Osteoblast (primary cell): ENCODE measurements at regions not wholly inside any gene's neighbourhood (a gene's known extent, or its start where the extent isn't known, plus 50 kb on each side); places are given as distances from the start of the nearest gene placed in this dataset.

ENCODE experiments used
- DNase-seq: peaks from one replicate; pipeline ENCODE4 v3.0.0; 2011; ENCODE audit warnings: low spot score, mixed read lengths; ENCODE audit not compliant: insufficient read length; ENCODE audit errors: missing footprints
- H2AFZ ChIP-seq: 2 replicates; pipeline ENCODE4 v1.6.0; 2011; ENCODE audit warnings: mild to moderate bottlenecking, low read length
- H3K27ac ChIP-seq: 2 replicates; pipeline ENCODE4 v1.5.1; 2011; ENCODE audit warnings: mild to moderate bottlenecking, low read depth, low read length, moderate library complexity
- H3K27me3 ChIP-seq: 2 replicates; pipeline ENCODE4 v1.6.0; 2012; ENCODE audit warnings: mild to moderate bottlenecking, control low read depth, inconsistent platforms, low read length, moderate library complexity; ENCODE audit not compliant: insufficient read depth
- H3K36me3 ChIP-seq: 2 replicates; pipeline ENCODE4 v1.5.1; 2011; ENCODE audit warnings: mild to moderate bottlenecking, low read length, control low read depth, moderate library complexity; ENCODE audit not compliant: insufficient read depth
- H3K4me1 ChIP-seq: 2 replicates; pipeline ENCODE4 v1.5.1; 2011; ENCODE audit warnings: mild to moderate bottlenecking, low read length, control low read depth, moderate library complexity; ENCODE audit not compliant: insufficient read depth
- H3K4me2 ChIP-seq: 2 replicates; pipeline ENCODE4 v1.6.0; 2011; ENCODE audit warnings: mild to moderate bottlenecking, low read length; ENCODE audit not compliant: insufficient read depth
- H3K4me3 ChIP-seq: fragments of 200-600 bp; sonication (generic); 3 replicates; pipeline ENCODE4 v1.5.1; 2012; ENCODE audit warnings: mild to moderate bottlenecking, low read length, inconsistent platforms; ENCODE audit not compliant: insufficient read depth
- H3K79me2 ChIP-seq: 2 replicates; pipeline ENCODE4 v1.6.0; 2012; ENCODE audit warnings: mild to moderate bottlenecking, low read length, control low read depth, inconsistent platforms; ENCODE audit not compliant: insufficient read depth
- H3K9me3 ChIP-seq: 2 replicates; pipeline ENCODE4 v1.5.1; 2011; ENCODE audit warnings: low read depth, low read length, control low read depth
- H4K20me1 ChIP-seq: 2 replicates; pipeline ENCODE4 v1.6.0; 2012; ENCODE audit warnings: mild to moderate bottlenecking, low read length, control low read depth; ENCODE audit not compliant: insufficient read depth
- TF ChIP-seq, protein P1 (sequence below): IDR thresholded peaks from 2 replicates; pipeline ENCODE4 v1.5.1; 2011; ENCODE audit warnings: mild to moderate bottlenecking, low read depth, low read length, moderate library complexity; ENCODE audit errors: extremely low read depth

DNA sequence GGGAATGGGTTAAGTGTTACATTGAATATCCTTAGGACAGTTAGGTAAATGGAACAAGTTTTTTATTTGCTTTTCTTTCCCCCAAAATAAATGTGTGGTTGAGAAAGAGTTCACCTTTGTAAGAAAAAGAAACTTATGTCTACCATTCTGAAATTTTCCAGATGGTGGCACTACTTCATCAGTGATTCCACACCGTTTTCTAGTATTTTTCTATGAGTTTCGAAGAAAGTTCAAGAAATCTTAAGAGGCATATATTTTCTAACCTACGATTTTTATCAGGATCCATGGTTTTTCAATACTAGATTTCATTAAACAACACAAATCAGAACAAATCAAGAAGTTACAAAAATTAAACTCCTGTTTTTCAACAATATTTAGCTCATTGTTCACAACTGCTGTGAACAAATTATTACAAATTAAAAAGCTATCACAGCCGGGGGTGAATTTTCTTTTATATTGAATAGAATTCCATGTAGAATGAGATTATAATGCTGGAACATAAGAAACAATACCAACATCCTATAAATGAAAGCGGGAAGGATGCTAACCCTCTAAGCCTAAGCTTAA, 163.1 kb upstream of the NPVF start:
- H3K4me2 ChIP-seq: peak overlapping the region; percentile 34
- no peaks in the 10 kb centered on the region for H3K27me3 ChIP-seq
- DNase-seq: peak; percentile 14
- no peaks in the 10 kb centered on the region for H3K79me2 ChIP-seq
- no peaks in the 10 kb centered on the region for H3K36me3 ChIP-seq
- H3K4me3 ChIP-seq: no peak overlapping the region
- H3K9me3 ChIP-seq: no peaks in the 10 kb centered on the region
- no peaks in the 10 kb centered on the region for H4K20me1 ChIP-seq
- H3K27ac ChIP-seq: no peak overlapping the region
- peaks cover 7% of the 10 kb centered on the region for H3K4me1 ChIP-seq
- no peak overlapping the region for H2AFZ ChIP-seq
- TF ChIP-seq, protein P1, sequence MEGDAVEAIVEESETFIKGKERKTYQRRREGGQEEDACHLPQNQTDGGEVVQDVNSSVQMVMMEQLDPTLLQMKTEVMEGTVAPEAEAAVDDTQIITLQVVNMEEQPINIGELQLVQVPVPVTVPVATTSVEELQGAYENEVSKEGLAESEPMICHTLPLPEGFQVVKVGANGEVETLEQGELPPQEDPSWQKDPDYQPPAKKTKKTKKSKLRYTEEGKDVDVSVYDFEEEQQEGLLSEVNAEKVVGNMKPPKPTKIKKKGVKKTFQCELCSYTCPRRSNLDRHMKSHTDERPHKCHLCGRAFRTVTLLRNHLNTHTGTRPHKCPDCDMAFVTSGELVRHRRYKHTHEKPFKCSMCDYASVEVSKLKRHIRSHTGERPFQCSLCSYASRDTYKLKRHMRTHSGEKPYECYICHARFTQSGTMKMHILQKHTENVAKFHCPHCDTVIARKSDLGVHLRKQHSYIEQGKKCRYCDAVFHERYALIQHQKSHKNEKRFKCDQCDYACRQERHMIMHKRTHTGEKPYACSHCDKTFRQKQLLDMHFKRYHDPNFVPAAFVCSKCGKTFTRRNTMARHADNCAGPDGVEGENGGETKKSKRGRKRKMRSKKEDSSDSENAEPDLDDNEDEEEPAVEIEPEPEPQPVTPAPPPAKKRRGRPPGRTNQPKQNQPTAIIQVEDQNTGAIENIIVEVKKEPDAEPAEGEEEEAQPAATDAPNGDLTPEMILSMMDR: peak; percentile 58

DNA sequence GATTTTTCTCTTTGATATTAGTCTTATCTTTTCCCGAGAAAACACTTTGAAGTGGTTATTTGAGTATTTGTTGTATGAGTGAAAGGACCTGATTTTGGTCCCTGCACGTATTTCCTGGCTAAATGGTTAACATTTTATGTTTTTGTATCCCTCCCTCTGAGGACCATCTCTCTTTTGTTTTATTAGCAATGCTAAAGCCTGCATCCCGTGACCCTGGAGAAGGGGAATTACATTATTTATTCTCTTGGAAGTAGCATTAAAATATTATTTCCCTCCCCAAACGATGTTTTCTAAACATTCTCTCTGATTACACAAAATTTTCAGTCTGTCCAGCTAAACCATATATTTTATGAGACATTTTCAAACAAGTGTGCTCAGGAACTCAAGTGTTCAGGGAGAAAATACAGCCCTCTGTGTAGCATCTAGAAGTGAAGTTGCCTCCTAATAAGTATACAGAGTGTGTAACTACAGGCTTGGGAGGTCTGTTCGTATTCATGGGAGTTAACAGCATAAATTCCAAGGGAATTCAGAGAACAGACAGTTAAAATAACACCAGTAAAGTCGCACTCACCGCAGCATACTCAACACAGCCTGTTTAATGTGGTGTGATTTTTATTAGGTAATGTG, 163.8 kb upstream of the NPVF start:
- H3K4me3 ChIP-seq: no peak overlapping the region
- H3K4me2 ChIP-seq: peak overlapping the region; percentile 34
- H2AFZ ChIP-seq: peak overlapping the region; percentile 74
- DNase-seq: no peak
- no peaks in the 10 kb centered on the region for H3K36me3 ChIP-seq
- H3K4me1 ChIP-seq: peaks cover 7% of the 10 kb centered on the region
- H3K9me3 ChIP-seq: no peaks in the 10 kb centered on the region
- no peak overlapping the region for H3K27ac ChIP-seq
- H4K20me1 ChIP-seq: no peaks in the 10 kb centered on the region
- H3K27me3 ChIP-seq: no peaks in the 10 kb centered on the region
- no peaks in the 10 kb centered on the region for H3K79me2 ChIP-seq
- TF ChIP-seq, protein P1: no peak

DNA sequence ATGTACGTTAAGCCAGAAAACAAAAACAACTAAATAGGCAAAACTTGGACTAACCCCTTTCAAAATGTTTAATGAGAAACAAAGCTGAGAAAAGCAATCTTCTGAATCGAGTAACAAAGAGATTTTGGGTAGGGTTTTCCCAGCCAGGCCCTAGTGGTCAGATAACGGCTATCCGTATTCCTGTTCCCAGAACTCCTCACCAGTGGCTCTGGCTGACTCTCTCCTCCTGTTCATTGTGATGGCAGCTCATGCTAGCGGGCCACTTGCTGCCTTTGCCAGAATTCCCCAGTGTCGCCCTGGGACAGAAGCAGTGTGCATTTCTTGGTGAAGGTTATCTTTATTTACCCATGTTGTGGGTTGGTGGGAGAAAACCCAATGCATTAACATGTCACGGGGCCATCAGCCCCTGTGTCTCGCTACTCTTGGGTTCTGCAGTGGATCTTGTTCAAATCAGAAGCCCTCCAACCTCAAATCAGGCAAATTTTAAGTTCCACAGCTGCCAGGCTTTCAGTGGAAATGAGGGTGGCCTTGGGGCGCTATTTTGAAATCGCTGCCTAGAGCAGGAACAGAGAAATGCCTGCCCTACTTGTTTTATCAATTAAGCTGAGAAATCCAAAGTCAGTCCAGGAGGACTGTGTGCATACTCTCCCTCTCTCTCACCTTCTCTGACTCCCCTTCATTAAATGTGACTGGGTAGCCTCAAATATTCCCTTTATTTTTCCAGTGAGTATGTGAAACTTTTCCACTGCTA, 164.5 kb upstream of the NPVF start:
- Histone ChIP-seq H3K4me3 (no peak overlapping the region), H2AFZ (peak overlapping the region; percentile 74), H3K4me1 (peaks cover 7% of the 10 kb centered on the region), H4K20me1 (no peaks in the 10 kb centered on the region), H3K4me2 (peak overlapping the region; percentile 29), H3K27ac (no peak overlapping the region), H3K79me2 (no peaks in the 10 kb centered on the region), H3K27me3 (no peaks in the 10 kb centered on the region), H3K36me3 (no peaks in the 10 kb centered on the region), H3K9me3 (no peaks in the 10 kb centered on the region)
- TF ChIP-seq, protein P1: no peak
- peak; percentile 45 for DNase-seq

DNA sequence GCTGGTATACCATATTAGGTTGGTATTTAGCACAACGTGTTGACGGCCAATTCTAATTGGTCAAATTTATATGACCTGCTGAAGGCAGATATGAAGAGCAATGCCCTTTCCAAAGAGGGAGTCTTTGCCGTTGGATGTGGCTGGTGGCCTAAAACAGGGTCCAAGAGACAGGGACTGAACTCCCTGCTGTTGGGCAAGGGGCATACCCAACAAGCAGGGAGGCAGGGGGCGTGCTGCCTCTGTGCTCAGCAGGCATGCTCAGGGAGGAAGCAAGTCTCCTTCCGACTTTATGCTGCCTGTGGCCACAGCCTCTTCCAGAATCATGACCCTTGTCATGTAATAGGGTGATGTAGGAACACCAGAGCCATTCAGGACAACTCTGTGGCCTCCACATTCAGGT, 167.7 kb upstream of the NPVF start:
- Histone ChIP-seq H3K4me3 (no peak overlapping the region), H3K27ac (no peak overlapping the region), H3K79me2 (no peaks in the 10 kb centered on the region), H3K36me3 (no peaks in the 10 kb centered on the region), H2AFZ (no peak overlapping the region), H3K27me3 (no peaks in the 10 kb centered on the region), H3K4me1 (peaks cover 3% of the 10 kb centered on the region), H3K9me3 (no peaks in the 10 kb centered on the region), H3K4me2 (no peak overlapping the region), H4K20me1 (no peaks in the 10 kb centered on the region)
- no peak for DNase-seq
- TF ChIP-seq, protein P1: no peak
